GM18508 (cell line): ENCODE measurements at regions not wholly inside any gene's neighbourhood (a gene's known extent, or its start where the extent isn't known, plus 50 kb on each side); places are given as distances from the start of the nearest gene placed in this dataset.
"Not testable (repeated sequence)": the region's sequence is repeated elsewhere in the genome, so short reads cannot be mapped to it uniquely, and the experiment has no call there.

Experiments used
- ATAC-seq: cut with Tn5 transposase; IDR thresholded peaks from one replicate; pipeline ENCODE4 v1.9.1; 2021; ENCODE audit warnings: moderate number of reproducible peaks; ENCODE audit not compliant: insufficient read depth, unreplicated experiment

GRCh38 chr9:94183240-94183999 is 75.7 kb upstream of the ZNF169 start:
- no peak for ATAC-seq

DNA sequence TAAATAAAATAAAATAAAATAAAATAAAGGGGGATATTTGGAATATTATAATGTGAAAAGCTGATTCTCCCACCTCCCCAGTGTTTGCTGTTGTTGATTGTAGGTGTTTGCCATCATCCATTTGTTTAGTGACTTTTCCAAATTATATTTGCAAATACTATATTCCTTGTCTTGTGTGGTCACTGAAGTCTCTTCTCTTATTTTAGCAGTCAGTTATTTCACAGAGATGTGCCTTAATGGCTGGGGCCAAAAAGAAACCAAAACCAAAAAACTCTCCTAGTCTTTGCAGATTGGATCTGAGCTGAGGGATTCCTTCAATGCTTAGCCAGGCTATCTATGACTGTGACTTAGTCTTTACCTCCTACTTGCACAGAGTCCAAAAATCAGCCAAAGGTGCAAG is 70.9 kb upstream of the ZNF169 start:
- ATAC-seq: no peak

DNA sequence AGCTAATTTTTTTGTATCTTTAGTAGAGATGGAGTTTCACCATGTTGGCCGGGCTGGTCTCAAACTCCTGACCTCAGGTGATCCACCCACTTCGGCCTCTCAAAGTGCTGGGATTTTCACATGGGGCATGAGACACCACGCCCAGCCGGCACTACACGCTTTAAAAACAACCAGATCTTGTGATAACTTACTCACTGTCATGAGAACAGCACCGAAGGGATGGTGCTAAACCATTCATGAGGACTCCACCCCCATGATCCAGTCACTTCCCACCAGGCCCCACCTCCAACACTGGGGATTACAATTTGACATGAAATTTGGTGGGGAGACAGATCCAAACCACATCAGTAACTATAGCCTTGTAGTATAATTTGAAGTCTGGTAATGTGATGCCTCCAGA is 67.4 kb upstream of the ZNF169 start:
- ATAC-seq: not testable (repeated sequence)

GRCh38 chr9:94198414-94198813 is 60.7 kb upstream of the ZNF169 start:
- no peak for ATAC-seq

DNA sequence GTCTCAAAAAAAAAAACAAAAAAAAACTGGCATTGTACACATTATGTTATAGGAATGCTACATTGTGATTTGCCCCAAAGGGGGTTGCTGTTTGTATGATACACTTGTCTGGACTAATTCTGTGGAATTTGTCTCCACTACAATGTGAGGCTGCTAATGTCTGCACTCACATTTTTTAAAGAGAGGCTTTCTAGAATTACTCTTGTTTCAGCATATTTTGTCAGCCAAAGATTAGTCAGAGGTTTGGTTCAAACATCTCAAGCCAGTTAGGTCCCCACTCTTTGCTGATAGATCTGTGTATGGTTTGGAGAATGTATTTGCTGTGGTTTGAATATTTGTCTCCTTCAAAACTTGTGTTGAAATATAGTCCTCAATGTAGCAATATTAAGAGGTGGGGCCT is 59.3 kb upstream of the ZNF169 start:
- ATAC-seq: no peak

DNA sequence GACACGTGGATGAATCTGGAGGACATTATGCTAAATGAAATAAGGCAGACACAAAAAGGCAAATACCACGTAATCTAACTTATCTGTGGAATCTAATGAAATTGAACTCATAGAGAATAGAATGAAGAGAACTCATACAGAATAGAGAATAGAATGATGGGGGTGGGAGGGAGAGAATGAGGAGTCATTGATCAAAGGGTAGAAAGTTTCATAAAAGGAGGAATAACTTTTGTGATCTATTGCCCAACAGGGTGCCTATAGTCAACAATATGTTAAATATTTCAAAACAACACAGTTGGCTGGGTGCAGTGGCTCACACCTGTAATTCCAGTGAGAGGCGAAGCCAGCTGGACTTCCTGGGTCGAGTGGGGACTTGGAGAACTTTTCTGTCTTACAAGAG is 54.9 kb upstream of the ZNF169 start:
- no peak for ATAC-seq

- no peak for ATAC-seq
Observed at GRCh38 chr9:94207781-94208180, 51.3 kb upstream of the ZNF169 start.
